GM19025 (cell line): ENCODE measurements at regions not wholly inside any gene's neighbourhood (a gene's known extent, or its start where the extent isn't known, plus 50 kb on each side); places are given as distances from the start of the nearest gene placed in this dataset.
"Not testable (repeated sequence)": the region's sequence is repeated elsewhere in the genome, so short reads cannot be mapped to it uniquely, and the experiment has no call there.

Experiments used
- ATAC-seq: cut with Tn5 transposase; IDR thresholded peaks from one replicate; pipeline ENCODE4 v1.9.1; 2021; ENCODE audit warnings: mild to moderate bottlenecking, low read depth, moderate library complexity; ENCODE audit not compliant: unreplicated experiment

GRCh38 chr21:16211339-16212303 lies 481.8 kb downstream of the USP25 start:
- ATAC-seq = no peak

- no peak for ATAC-seq
Observed at GRCh38 chr21:16213518-16213917, 483.7 kb downstream of the USP25 start.

- ATAC-seq = no peak
Observed at GRCh38 chr21:16215193-16215592, 485.4 kb downstream of the USP25 start.

DNA sequence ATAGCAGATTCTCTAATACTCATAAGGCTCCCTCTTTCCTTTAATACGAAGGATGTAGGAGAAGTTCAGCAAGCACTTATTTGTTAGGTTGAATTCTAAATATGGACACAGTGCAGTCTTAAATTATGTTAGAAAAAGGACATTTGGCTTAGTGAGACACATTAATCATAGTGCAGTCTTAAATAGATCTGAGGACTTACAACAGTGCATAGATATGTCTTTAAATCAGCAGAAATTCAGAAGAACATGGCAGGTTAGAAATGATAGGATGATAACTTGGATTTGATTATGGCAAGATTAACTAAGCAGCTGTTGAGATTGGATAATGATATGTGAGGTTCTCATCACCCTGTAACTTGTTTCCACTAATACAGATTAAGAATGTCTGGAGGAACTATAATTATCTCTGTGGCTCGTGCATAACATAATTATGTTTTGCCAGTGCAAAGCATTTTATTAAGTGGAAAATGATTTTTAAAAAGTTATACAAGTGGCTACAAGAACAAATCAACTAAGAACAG lies 485.9 kb downstream of the USP25 start:
- ATAC-seq = no peak

- no peak for ATAC-seq
Observed at GRCh38 chr21:16216288-16216962, 486.6 kb downstream of the USP25 start.

DNA sequence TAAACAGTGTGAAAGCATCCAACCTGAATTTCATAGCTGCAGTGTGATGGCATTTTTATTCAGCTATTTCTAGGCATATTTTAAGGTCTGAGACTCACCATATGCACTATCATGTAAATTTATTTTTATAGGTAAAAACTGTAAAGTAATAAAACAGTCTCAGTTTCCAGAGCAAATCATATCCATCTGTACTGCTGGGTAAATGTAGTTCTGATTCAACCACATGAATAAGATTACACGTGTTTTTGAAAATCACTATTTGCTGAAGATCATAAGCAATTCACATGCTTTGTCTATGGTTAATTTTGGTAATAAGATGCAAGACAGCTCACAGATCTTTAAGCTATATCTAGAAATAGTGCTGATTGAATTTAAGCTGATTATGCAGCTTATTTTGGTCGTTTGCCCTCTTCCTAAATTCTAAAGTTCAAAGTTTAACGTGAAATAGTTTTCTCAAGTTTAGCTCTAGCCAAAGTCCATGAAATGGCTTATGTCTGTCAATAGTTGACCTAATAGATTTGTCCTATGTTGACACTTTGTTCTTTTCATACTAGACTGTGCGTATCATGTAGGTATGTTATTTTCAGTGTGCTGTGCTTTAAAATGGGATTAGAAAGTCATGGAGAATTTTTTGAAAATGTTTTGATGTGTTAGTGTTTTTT lies 489.0 kb downstream of the USP25 start:
- no peak for ATAC-seq

DNA sequence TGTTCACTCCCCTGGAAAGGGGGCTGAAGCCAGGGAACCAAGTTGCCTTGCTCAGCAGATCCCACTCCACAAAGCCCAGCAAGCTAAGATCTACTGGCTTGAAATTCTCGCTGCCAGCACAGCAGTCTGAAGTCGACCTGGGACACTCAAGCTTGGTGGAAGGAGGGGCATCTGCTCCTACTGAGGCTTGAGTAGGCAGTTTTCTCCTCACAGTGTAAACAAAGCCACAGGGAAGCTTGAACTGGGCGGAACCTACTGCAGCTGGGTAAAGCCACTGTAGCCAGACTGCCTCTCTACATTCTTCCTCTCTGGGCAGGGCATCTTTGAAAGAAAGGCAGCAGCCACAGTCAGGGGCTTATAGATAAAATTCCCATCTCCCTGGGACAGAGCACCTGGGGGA lies 495.0 kb downstream of the USP25 start:
- ATAC-seq = not testable (repeated sequence)

DNA sequence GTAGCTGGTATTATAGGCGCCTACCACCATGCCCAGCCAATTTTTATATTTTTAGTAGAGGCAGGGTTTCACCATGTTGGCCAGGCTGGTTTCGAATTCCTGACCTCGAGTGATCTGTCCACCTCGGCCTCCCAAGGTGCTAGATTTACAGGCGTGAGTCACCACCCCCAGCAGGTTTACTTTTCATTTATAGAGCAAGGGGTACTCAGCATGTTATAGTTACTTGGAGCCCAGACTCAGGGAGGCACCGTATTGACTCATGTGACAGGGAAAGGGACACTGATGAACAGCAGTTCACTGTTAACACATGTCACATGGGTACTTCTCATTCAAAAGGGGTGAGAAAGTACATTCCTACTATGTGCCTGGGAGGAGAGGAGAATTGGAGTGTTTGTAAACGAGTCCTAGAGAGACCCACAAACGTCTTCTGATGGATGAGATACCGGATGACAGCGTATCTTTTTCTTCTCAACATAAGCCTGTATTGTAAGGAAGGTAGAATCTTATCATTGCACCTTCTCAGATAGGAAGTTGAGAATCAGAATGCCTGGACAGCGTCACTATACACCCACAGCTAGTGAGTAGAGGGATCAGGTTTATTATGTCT lies 510.0 kb downstream of the USP25 start:
- no peak for ATAC-seq

GRCh38 chr21:16241016-16241415 lies 511.2 kb downstream of the USP25 start:
- no peak for ATAC-seq

DNA sequence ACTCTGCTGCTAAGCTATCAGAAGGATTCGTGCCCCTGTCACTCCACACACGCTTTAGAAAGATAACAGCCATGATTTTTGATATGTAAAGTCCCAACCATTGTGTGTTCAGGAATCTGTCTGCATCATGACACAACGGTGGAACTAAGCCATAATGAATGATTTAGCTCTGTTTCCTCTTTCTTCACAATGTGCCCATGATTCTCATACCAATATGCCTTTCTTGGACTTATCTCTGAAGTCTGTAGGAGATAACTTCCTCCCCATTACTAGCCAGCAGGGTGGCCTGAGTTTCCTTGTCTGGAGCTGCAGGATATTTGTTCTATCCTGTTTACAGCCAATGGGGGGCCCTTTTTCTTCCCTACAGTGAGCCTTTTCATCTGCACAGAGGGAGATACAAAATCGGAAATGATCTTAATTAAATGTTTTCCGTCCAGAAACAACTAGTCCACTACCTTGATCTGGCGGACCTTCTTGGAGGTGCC lies 511.7 kb downstream of the USP25 start:
- ATAC-seq = no peak

- no peak for ATAC-seq
Observed at GRCh38 chr21:16243396-16243795, 513.6 kb downstream of the USP25 start.

DNA sequence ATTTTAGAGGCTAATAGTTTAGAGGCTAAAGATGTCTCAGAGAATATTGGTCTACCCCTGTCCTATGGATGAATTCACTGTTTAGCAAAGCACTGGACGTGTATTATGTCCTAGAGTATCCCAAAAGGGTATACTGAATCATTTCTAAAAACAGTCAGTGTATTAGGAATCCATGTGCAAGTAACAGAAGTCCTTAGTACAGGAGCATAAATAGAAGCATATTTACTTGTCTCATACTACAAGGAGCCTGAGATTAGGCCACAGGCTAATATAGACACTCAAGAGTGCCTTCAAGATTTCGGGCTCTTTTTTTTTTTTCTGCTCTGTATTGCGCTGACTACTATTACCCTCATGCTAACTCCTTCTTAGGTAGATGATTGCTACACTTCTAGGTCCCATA lies 518.9 kb downstream of the USP25 start:
- ATAC-seq = no peak

DNA sequence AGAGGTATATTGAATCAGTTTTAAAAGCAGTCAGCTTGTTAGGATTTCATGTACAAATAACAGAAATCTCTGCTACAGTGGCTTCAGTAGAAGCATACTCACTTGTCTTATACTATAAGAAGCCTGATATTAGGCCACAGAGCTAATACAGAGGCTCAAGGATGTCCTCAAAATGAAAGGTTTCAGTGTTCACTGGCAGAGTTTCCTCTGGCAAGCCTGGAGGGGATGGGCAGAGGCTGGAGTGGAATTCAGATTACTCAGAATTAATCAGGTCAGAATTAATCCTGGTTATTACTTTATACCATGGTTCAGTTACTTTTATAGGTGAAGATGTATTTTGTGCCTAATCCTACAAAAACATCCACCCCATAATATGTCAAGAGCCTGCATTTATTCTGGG lies 520.5 kb downstream of the USP25 start:
- no peak for ATAC-seq

DNA sequence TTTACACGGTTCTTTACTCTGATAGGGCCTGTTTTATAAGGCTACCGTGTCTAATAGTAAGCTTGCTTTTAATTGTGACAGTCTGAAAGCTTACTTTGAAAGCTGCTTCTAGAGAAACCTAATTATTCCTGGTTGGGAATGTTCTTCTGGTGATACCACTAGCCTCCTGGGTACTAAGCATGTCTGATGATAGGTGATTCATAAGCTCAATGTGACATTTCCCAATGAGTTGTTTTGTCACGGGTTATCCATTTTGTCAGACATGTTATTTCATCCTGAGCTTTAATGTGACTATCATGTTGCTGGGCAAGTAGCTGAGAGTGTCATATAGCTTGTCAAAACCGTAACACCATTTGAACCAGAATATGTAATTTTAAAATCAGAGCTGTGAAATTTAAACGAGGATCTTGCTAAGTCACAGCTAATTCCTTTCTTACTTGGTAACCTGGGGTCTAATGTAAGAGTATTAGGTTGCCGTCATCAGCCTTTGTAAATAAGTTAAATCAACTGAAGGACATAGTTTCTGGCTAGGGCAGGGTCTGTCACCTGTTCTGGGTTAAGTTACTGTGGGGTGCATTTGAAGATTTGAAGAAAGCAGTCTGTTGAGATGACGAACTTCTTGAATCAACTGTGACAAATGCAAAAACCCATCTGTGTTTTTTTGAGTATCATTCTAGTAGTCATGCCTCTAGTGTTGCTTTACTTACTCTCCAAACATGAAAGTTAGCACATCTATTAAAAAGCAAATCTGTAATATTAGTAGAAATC lies 529.2 kb downstream of the USP25 start:
- no peak for ATAC-seq

GRCh38 chr21:16262091-16262490 lies 532.3 kb downstream of the USP25 start:
- ATAC-seq = no peak

DNA sequence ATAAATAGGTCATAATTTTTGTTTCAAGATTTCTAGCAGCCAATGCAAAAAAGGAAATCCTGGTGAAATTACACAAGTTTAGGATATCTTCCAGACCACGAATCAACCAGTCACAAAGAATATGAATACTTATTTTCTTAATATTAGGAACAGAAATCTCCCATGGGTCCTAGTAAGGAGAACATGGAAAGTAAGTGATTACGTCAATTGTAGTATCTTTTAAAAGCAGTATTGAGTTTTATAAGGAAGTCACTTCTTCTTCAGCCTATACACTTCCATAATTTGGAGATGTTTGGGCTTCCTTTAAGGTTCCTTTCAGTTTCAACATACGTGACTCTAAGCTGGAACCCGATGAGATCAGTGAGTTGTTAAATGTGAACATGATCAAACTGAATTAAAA lies 534.5 kb downstream of the USP25 start:
- no peak for ATAC-seq

- no peak for ATAC-seq
Observed at GRCh38 chr21:16269476-16269875, 539.7 kb downstream of the USP25 start.

- ATAC-seq = no peak
Observed at GRCh38 chr21:16279731-16280581, 550.2 kb downstream of the USP25 start.

DNA sequence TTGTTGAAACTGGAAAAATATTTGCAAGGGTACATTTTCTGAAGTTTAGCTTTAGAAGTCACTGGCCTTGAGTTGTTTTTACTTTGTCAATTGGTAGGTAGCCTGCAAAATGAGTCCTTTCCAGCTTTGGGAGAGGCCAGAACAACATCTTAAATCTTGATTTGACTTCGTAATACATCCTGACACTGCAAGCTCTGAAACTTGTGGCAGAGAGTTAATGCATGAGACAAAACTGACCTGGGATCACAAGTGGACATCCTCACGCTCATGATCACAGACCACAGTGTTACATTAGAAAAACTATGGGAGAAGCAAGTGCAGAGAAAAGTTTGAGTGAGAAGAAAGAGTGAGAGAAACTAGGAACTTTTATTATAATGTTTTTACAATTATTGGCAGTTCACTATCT lies 550.9 kb downstream of the USP25 start:
- ATAC-seq = no peak
